Fibroblast of villous mesenchyme (primary cell): ENCODE measurements at regions not wholly inside any gene's neighbourhood (a gene's known extent, or its start where the extent isn't known, plus 50 kb on each side); places are given as distances from the start of the nearest gene placed in this dataset.

Source experiments
- DNase-seq: peaks from one replicate; pipeline ENCODE4 v3.0.0-alpha.2; 2010; ENCODE audit warnings: low read depth
- H3K4me3 ChIP-seq: 2 replicates; pipeline ENCODE4 v1.5.1; 2011; ENCODE audit warnings: low read depth, mild to moderate bottlenecking, low read length
- TF ChIP-seq, protein P1 (sequence below): IDR thresholded peaks from 2 replicates; pipeline ENCODE4 v1.5.1; 2012; ENCODE audit warnings: low read depth, mild to moderate bottlenecking, low read length; ENCODE audit not compliant: insufficient read depth

DNA sequence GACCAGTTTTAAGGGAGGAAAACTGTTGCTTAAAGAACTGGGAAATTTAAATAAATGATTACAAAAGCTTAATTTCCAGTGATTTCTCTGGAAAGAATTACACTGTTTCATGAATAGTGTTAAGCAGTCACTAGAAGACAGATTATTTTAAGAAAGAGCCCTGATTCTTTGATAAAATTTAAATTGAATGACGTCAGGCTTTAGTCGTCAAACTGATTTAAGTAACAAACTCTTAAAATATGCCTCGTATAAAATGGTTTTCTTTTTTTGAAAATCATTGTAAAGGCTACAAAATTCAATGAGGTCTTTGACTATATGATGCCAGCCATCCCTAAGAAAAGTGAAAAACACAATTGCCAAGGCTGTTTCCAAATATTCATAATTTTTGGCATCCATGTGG is 465.0 kb downstream of the NR4A2 start:
- no peak for DNase-seq
- TF ChIP-seq, protein P1, sequence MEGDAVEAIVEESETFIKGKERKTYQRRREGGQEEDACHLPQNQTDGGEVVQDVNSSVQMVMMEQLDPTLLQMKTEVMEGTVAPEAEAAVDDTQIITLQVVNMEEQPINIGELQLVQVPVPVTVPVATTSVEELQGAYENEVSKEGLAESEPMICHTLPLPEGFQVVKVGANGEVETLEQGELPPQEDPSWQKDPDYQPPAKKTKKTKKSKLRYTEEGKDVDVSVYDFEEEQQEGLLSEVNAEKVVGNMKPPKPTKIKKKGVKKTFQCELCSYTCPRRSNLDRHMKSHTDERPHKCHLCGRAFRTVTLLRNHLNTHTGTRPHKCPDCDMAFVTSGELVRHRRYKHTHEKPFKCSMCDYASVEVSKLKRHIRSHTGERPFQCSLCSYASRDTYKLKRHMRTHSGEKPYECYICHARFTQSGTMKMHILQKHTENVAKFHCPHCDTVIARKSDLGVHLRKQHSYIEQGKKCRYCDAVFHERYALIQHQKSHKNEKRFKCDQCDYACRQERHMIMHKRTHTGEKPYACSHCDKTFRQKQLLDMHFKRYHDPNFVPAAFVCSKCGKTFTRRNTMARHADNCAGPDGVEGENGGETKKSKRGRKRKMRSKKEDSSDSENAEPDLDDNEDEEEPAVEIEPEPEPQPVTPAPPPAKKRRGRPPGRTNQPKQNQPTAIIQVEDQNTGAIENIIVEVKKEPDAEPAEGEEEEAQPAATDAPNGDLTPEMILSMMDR, result no peak
- H3K4me3 ChIP-seq, result no peak overlapping the region

DNA sequence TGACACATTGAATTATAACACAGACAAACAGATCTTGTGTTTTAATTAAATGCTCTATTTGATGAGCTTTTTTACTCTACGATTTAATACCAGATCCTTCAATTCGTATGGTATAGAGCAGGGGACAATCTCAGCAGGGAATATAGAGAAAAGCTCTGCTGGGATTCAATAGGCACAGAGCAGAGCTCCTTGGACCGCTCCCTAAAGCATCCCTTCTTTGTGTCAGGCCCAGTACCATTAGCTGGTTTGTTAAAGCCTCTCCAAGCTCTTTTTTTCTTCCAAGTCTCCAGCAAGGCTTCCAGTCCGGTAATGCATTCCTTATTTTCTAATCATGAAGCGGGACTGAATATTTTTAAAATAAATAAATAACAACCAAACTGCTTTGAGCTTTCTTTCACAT is 466.0 kb downstream of the NR4A2 start:
- no peak for DNase-seq
- TF ChIP-seq, protein P1, result no peak
- H3K4me3 ChIP-seq, result no peak overlapping the region

DNA sequence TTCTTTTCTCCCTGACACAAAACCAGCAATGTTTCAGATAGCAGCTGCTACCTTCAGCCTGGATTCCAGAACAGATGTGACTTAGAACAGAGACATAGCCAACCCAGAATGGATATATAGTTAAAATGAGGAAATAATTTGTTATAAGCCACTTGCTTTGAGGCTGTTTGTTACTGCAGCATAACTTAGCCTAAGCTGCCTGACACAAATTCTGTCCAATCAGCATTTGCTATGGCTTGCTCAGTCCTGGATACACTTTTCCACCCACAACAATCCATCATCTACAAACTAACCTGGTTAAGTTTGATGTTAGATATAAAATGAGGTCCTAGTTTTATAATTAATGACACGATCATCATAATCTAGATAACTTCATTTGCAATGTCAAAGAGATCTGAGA is 480.4 kb downstream of the NR4A2 start:
- H3K4me3 ChIP-seq, result no peak overlapping the region
- TF ChIP-seq, protein P1, result no peak
- no peak for DNase-seq

DNA sequence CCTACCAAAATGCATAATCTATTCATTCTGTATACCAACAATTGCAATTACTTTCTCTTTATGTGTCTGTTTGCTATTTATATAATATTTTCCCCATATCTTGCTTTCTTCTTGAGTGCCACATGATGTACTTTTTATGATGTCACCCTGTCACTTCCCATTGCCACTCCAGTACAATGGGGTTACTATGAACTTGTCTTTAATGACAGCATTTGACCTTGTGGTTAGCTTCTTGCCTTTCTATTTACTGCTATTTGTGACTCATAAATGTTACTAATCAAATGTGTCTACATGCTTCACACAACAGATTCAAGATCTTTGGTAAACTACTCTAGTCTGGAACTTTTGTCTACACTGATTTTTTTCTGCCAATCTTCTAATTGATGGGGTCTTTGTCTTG is 486.3 kb downstream of the NR4A2 start:
- H3K4me3 ChIP-seq, result no peak overlapping the region
- no peak for DNase-seq
- TF ChIP-seq, protein P1, result no peak

DNA sequence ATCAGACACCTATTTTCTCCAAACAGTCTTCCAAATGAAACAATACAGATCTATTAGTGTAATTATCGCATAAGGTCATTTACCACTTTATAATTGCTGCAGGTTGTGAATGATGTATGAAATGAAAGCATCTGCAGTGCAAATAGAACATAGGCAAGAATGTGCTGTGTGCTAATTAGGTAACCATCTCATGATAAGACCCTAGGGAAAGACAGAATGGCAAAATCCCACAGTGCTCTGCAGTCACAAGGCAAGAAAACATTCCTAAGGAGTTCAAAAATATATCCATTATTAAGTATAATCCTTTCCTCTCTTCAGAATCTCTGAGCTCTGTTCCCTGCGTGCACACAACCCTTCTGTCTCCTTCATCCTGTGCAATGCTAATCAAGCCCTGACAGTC is 488.1 kb downstream of the NR4A2 start:
- TF ChIP-seq, protein P1, result no peak
- no peak for DNase-seq
- no peak overlapping the region for H3K4me3 ChIP-seq

DNA sequence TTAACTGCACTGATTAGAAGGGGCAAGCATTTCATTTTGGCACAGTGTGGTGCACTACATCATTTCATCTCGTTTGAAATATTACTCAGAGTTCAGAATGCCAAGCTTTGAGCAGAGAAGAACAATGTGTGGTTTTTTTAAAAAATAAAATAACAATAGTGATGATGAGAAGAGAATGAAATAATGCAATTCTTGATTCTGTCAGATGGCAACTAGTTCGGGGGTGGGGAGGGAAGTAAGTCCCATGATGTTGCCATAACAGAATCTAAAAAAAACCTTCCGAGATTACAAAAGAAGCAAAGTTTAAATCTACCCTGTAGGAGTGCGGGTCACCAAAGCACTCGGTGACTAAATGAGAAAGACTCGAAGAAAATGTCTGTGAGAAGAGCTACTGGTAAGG is 490.4 kb downstream of the NR4A2 start:
- DNase-seq, result no peak
- TF ChIP-seq, protein P1, result no peak
- H3K4me3 ChIP-seq, result no peak overlapping the region

DNA sequence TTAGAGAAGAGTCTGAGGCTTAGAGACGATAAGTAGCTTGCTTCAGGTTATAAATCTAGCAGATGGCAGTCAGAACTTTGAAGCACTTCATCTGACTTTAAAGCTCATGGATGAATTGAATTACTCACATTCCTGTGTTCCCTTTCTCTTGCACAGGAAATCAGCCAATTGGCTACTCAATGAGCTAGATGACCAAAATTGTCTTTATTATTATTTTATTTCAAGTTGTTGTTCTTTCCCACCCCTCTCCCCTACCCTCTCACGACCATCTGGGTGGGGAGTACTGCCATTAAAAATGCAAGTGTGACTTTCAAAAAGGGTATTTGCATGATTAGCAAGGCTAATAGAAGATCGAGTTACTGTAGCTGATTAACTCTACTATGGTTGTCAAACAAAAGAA is 491.1 kb downstream of the NR4A2 start:
- no peak for DNase-seq
- no peak overlapping the region for H3K4me3 ChIP-seq
- TF ChIP-seq, protein P1, result no peak
